NCI-H526 treated with DMSO at 0.1 percent for 48 hours (cell line): ENCODE measurements at regions not wholly inside any gene's neighbourhood (a gene's known extent, or its start where the extent isn't known, plus 50 kb on each side); places are given as distances from the start of the nearest gene placed in this dataset.
"Not testable (repeated sequence)": the region's sequence is repeated elsewhere in the genome, so short reads cannot be mapped to it uniquely, and the experiment has no call there.

ENCODE experiments used
- DNase-seq: peaks from one replicate; lab custom pipeline; 2025; lab: John Stamatoyannopoulos, UW

DNA sequence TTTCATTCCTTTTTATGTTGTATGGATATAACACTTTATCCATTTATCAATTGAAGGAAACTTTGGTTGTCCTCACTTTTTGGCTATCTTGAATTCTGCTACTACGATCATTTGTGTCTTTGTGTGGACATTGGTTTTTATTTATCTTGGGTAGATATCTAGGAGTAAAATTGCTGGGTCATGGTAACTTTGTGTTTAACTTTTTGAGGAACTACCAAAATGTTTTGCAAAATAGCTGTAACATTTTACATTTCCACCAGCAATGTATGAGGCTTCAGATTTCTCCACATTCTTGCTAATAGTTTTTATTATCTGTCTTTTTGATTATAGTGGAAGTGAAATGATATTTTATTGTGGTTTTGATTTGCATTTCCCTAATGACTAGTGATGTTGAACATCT, 55.6 kb downstream of the TLNRD1 start:
- DNase-seq = no peak

DNA sequence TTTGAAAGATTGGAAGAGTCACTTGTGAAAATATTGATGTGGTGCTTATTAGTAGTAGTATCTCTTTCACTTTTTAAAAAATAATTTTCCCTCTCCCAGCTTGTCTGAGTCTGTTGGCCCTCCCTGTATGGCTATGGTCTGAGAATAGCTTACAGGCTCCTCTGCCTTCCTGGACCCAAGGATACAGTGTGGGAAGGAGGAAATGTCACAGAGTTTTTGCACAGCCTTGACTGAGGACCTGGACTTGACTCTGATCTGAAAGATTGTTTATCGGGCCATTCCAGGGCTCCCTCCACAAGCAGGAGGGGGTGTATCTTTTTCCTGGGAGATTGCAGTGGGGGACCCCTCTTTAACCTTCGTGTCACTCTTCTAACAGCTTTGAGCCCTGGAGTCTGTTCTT, 59.7 kb downstream of the TLNRD1 start:
- no peak for DNase-seq

DNA sequence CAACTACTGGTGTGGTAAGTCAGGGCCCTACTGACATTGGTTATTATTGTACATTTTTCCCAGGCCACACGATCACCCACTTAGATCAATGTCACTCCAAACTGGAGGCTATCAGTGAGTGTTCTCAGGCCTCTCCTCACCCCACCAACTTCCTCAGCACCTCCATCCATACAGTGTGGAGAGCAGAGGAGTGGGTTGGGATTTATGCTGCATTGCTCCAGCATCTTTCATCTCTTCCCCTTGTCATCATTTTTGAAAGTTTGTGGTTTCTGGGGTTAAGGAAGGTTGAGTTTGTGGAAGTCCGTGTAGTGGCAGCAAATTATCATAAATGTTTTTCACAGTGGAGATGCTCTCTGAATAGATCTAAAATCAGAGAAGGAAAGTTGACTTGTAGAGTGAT, 60.2 kb downstream of the TLNRD1 start:
- DNase-seq = no peak

- no peak for DNase-seq
Measured at GRCh38 chr15:81061490-81062253, 60.9 kb downstream of the TLNRD1 start.

DNA sequence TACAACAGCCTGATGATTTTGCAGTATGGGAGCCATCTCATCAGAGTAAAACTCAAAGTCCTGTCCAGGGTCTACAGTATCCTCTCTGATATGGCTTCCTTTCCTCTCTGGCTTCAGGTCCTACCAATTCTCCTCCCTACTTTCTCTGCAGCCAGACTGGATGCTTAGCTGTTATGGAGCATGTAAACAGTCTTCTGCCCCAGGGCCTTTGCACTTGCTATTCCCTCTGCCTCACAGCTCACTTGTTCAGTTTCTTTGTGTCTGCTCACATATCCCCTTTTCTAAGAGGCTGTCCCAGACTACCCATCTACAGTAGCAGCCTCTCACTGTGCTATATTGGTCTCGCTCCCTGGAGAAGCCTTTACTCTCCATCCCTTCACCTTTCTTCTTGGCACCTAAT, 62.2 kb downstream of the TLNRD1 start:
- DNase-seq = no peak

DNA sequence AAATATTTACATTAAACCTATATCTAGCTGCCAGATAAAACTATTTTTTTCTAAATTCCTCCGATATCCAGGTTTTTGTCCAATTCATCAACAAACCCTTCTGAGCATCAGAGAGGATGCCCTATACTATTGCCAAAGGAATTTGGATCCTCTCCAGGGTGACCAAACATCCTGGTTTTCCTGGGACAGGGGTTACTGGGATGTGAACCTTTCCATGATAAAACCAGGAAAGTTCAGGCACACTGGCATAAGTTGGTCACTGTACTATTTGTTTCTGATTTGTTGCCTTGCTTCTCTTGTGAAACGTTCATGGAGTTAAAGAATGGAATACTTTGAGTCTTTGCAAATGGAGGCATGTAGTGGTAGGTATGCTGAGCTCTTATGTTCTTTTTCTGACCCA, 63.5 kb downstream of the TLNRD1 start:
- DNase-seq = no peak

DNA sequence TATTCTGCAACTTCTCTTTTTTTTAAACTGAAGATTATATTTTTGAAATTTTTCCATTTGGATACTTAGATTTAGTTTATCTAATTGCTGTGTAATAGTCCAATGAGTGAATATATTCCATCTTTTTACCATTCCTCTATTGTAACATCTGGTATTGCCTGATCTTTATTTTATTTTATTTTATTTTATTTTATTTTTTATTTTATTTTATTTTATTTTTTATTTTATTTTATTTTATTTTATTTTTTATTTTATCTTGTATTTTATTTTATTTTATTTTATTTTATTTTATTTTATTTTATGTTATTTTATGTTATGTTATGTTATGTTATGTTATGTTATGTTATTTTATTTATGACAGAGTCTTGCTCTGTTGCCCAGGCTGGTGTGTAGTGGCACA, 66.5 kb upstream of the CFAP161 start:
- DNase-seq = not testable (repeated sequence)

DNA sequence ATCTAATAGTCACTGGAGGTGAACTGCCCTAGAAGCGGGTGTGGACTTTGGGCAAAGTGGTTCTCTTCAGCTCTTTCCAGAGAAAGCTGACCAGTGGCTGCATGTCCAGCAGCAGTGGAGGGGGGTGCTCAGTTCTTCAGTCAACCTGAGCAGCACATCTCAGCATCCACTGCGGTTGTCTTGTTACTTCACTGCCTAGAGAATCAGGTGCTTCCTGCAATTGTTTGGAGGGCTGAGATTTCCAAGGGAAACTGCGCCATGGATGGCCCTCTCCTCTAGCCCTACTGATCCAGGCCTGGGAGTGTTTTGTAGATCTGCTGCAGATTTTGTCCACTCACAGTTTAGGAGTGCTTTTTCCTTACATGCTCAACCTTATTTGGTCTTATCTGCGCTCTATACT, 65.6 kb upstream of the CFAP161 start:
- DNase-seq = no peak

GRCh38 chr15:81069356-81069755, 64.7 kb upstream of the CFAP161 start:
- DNase-seq = no peak

DNA sequence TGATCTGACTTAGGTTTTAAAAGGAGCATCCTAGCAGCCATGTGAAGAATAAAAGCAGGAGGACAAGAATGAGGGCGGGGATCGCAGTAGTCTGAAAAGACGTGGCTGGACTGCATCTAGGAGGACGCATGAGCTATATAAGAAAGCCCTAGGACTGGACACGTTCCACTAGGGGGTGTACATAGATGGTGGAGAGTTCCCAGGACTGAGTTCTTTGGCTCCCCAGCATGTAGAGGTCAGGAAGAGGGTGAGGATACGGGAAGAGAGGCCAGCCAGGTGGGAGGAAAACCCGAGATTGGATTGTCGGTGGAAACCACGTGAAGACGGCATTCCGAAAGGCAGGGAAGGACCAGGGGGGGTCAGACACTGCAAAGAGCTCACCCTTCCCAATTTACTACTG, 64.2 kb upstream of the CFAP161 start:
- DNase-seq = no peak

GRCh38 chr15:81071120-81071519, 63.0 kb upstream of the CFAP161 start:
- DNase-seq = no peak

- DNase-seq = no peak
Measured at GRCh38 chr15:81071705-81072104, 62.4 kb upstream of the CFAP161 start.

GRCh38 chr15:81072551-81072950, 61.5 kb upstream of the CFAP161 start:
- DNase-seq = no peak

DNA sequence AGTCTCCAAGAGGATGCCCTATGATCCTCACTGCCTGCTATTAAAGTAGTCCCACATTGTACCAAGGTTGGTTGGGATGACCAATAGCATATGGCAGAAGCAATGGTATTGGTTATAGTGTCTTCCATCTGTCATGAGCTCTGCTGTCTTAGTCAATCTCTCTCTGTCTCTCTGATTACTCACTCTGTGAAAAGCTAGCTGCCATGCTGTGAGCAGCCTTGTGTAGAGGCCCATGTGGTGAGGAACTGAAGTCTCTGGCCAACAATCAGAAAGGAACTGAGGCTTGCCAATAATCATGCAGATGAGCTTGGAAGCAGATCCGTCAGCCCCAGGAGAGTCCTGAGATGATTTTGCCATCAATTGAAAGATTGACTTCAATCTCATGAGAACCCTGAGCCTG, 60.3 kb upstream of the CFAP161 start:
- no peak for DNase-seq

DNA sequence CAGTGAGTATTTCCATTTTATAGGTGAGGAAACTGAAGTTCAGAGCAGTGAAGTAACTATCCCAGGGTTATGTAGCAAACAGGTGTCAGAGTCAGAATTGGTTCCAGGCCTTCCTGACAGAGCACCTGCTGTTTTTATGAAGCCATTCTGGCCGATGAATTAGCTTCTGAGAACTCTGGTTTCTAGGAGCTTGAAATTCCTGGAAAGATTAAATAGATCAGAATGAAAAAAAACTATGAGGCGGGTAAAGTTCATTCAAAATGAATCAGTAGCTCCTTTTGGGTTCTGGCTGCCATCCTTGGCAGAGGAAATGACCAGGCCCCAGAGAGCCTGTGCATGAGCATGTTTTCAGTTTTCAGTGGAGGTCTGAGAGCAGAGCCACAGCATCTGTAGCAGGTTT, 59.3 kb upstream of the CFAP161 start:
- no peak for DNase-seq

- DNase-seq = no peak
Measured at GRCh38 chr15:81075272-81075671, 58.8 kb upstream of the CFAP161 start.

- peak; percentile 32 for DNase-seq
Measured at GRCh38 chr15:81080996-81081395, 53.1 kb upstream of the CFAP161 start.

GRCh38 chr15:81083201-81083600, 50.9 kb upstream of the CFAP161 start:
- no peak for DNase-seq
